GM21717 (cell line): ENCODE measurements at regions not wholly inside any gene's neighbourhood (a gene's known extent, or its start where the extent isn't known, plus 50 kb on each side); places are given as distances from the start of the nearest gene placed in this dataset.
"Not testable (repeated sequence)": the region's sequence is repeated elsewhere in the genome, so short reads cannot be mapped to it uniquely, and the experiment has no call there.

Experiments used
- ATAC-seq: cut with Tn5 transposase; IDR thresholded peaks from one replicate; pipeline ENCODE4 v1.9.1; 2021; ENCODE audit warnings: mild to moderate bottlenecking, moderate library complexity; ENCODE audit not compliant: unreplicated experiment

GRCh38 chr4:114229706-114230105 is 250.3 kb upstream of the ARSJ start:
- no peak for ATAC-seq

DNA sequence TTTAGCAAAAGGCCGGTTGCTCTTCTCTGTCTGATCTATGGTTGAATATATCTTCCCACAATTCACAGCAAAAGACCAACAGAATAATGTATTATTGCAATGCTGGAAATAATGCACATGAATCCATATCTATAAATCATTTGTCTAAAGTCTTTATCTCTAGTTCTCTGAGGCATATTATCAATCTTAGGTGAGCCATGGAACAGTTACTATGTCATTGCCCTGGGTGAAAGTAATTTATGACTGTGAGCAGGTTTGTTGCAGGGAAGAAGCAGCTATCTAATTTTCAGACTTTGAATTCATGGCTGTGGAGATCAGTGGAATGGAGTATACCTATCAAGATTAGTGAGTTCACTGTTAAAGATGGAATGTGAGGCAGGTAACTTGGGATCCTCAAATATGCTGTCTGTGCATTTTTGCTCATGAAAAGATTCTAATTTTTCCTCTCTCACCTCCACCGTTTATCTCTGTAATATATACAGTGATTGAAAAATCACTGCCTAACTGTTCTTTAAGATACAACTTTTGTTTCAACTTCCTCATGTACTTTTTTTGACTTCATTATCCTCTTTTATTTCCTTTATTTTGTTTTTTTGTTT is 256.8 kb upstream of the ARSJ start:
- no peak for ATAC-seq

GRCh38 chr4:114237997-114238396 is 258.6 kb upstream of the ARSJ start:
- ATAC-seq, result no peak

DNA sequence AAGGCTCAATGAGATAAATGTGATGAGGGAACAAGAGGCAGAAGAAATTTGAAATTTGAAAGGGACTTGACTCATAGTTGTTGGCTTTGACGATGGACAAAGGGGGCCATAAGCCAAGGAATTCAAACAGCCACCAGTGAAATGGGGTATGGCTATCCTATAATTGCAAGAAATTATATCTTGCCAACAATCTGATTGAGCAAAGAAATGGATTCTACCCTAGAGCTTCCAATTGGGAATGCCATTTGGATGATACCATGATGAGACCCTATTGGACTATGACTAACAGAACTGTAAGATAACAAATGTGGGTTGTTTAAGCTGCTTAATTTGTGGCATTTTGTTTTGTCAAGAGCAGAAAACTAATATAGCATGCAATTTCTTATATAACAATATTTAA is 270.1 kb upstream of the ARSJ start:
- ATAC-seq, result no peak

GRCh38 chr4:114249976-114250375 is 270.5 kb upstream of the ARSJ start:
- ATAC-seq, result no peak

DNA sequence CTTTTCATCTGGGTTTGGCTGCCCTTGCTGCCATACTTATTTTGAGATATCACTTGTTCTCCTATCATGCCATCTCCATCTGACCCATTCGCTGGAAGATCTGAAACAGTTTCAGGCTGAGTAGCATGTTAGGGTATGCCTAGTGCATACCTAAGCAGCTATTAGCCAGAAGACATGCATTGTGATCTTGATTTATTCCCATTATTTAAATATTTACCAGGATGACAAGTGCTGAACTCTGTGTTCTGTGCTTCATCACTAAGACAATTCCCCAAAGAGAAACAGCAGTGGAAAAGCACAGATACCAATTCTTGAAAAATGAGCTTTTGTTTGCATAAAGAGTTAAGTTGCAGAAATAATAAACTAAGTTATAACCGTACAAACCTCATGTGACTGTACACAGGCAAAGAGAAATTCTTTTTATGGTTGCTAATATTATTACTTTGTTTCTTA is 271.0 kb upstream of the ARSJ start:
- ATAC-seq, result no peak

DNA sequence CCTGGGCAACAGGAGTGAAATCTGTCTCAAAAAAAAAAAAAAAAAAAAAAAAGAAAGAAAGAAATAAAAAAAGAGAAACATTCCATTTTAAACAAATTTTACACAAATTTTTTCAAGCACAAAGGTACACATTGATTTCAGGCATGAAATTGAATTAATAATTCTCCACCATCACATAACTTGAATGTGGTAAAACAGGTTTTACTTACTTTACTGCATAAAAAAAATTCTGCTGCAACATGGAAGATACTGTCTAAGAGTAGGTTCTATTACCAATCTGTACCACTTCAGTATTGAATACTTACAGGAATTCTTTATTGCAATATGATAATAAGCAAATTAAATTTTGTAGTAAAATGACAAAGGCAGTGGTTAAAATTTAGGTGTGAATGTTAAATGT is 271.6 kb upstream of the ARSJ start:
- ATAC-seq, result no peak

DNA sequence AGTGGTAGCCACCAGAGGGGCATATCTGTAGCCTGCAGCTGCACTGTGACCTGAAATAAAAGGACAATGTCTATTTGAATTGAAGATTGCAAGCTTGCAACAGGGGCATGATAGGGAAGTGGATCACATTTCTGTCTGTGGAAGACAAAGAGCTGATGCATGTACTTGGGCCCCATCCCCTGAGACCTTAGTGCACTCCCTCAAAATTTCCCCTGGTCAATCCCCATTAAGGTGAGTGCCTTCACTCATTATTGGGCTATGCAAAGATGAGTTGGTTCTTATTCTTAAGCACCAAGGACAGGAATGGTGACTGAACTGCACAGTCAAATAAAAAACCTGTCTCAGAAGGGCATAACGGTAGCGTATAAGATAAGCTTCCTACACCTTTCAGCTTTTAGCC is 273.1 kb upstream of the ARSJ start:
- no peak for ATAC-seq

- ATAC-seq, result no peak
Measured at GRCh38 chr4:114257501-114257900, 278.1 kb upstream of the ARSJ start.

DNA sequence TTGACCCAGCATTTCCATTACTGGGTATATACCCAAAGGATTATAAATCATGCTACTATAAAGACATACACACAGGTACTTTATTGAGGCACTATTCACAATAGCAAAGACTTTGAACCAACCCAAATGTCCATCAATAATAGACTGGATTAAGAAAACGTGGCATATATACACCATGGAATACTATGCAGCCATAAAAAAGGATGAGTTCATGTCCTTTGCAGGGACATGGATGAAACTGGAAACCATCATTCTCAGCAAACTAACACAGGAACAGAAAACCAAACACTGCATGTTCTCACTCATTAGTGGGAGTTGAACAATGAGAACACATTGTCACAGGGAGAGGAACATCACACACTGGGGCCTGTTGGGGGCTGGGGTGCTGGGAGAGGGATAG is 283.0 kb upstream of the ARSJ start:
- ATAC-seq, result not testable (repeated sequence)

DNA sequence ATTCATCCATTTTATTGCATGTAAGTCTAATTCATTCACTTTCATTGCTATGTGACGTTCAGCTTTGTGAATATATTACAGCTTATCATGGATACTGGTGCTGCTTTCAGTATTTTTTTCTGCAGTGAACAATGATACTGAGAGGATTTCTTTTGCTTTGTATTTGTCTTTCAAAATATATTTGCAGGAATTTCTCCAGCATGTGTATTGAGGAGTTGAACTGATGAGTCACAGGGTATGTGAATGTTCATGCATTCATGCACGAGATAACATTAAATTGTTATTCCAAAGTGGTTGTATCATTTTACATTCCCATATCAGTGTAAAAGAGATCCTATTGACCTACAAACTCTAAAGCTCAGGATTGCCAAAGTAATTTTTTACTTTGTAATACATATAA is 283.8 kb upstream of the ARSJ start:
- ATAC-seq, result no peak

DNA sequence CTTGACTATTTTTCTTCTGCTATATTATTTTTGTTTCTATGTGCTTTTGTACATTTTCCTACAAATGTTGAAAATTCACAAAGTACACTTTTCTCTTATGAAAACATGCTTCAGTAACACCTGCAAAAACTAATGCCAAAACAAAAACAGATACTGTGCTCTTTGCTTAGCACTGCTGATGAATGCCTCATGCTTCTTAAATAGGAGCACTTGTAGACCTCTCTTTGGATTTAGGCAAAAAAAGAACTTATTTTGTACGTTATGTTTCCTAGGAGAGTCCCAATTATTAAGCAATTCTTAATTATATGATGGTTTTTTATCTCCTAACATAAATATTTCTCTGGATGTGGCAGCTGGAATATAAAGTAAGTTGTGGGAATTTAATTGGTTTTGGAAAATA is 285.0 kb upstream of the ARSJ start:
- ATAC-seq, result no peak

GRCh38 chr4:114264877-114265291 is 285.4 kb upstream of the ARSJ start:
- ATAC-seq, result no peak

GRCh38 chr4:114265342-114265741 is 285.9 kb upstream of the ARSJ start:
- ATAC-seq, result no peak

DNA sequence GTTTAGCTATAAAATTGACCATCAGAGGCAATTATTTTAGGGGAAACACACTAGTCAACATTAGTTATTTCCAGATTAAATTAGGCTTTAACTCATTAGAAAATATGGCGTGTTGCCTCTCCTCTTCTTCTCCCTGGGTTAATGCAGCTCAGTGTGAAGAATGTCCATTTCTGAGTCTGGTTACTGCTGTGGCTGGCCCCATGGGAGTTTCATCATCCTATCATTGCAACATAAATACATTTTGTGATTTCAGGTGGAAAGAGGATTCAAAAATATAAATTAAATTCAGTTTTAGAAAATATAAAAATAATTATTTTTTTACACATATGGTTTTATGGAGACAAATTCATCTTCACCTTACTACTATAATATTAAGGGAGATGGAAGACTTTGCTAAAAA is 288.5 kb upstream of the ARSJ start:
- ATAC-seq, result no peak

DNA sequence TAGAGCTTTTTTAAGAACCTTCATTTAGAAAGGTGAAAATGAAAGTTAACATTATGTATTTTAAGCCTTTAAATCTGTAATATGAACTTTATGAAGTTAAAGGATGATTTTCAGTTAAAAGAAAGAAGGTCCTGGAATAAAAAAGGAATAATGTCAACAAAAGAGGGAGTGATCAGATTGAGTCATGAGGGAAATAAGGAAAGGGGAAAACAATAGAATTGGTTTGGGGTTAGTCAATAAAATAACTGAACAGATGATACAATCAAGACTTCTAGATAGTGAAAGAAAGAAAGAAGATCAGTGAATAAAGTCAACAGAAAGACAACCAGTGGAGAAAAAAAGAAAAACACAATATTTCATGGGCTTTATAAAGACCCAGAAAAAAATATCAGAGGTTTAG is 291.6 kb upstream of the ARSJ start:
- ATAC-seq, result no peak

DNA sequence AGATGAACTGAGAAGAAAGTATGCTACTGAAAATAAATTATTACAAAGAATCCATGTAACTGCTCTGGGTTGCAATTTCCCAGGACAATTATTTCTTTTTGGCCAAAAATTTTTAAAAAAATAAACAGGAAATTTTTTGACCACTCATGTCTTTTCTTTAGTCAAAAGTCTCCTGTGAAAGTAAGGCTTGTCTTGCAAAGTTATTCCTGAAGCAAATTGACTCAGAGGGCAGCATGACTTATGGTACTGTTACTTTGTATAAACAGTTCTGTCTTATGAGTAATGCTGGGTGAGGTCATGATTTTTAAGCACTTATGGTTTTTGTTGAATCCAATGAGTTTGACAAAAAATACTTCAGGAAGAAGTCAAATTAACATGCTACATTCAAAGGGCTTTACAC is 292.8 kb upstream of the ARSJ start:
- ATAC-seq, result no peak

DNA sequence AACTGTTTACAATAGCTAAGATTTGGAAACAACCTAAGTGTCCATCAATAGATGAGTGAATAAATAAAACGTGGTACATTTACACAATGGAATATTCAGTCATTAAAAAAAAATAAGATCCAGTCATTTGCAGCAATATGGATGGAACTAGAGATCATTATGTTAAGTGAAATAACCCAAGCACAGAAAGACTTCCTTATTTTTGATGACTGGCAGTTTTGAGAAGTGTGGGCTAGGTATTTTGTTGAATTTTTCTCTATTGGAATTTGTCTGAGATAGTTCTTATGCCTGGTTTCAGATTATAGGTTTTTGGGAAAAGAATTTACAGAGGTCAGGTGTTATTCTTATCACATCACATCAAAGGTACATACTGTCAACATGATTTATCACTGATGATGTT is 293.8 kb upstream of the ARSJ start:
- ATAC-seq, result no peak

DNA sequence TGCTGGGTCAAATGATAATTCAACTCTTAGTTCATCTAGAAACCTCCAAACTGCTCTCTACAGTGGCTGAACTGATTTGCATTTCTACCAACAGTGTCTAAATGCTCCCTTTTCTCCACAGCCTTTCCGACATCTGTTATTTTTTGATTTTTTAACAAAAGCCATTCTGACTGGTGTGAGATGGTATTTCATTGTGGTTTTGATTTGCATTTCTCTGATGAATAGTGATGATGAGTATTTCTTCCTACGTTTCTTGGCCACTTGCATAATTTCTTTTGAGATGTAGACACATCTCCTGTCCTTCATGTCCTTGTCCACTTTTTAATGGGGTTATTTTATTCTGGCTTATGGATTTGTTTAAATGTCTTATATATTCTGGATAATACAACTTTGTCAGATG is 298.2 kb upstream of the ARSJ start:
- no peak for ATAC-seq

DNA sequence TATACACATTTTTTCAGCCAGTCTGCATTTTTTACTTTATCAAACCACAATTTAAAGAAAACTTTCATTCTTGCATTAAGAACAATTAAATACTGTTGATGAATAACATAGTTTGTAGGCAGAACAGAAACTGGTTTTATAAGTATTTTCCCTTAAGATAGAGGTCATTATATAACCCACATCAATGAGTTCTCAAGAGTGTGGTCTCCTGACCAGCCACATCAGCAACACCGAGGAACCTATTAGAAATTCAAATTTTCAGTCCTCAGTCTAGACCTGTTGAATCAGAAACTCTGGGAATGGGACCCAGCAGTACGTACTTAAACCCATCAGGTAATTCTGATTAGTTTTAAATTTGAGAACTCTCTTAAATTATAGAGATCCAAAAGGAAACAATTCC is 299.6 kb upstream of the ARSJ start:
- no peak for ATAC-seq

- no peak for ATAC-seq
Measured at GRCh38 chr4:114279711-114280110, 300.3 kb upstream of the ARSJ start.

GRCh38 chr4:114280645-114281044 is 301.2 kb upstream of the ARSJ start:
- no peak for ATAC-seq

GRCh38 chr4:114281164-114281960 is 301.9 kb upstream of the ARSJ start:
- ATAC-seq, result no peak
